Nephron (organoid): ENCODE measurements at regions not wholly inside any gene's neighbourhood (a gene's known extent, or its start where the extent isn't known, plus 50 kb on each side); places are given as distances from the start of the nearest gene placed in this dataset.

Source experiments
- H3K27ac Mint-ChIP-seq, 3 experiments: 2 replicates each; pipeline ENCODE4 v1.8.0; 2020; ENCODE audit warnings: mixed read lengths in 3 of 3, mild to moderate bottlenecking in 2 of 3, moderate library complexity in 1 of 3
- H3K27me3 Mint-ChIP-seq: 2 replicates; pipeline ENCODE4 v1.8.0; 2021; ENCODE audit warnings: low read depth, mild to moderate bottlenecking, moderate library complexity, mixed read lengths
- H3K36me3 Mint-ChIP-seq: 2 replicates; pipeline ENCODE4 v1.8.0; 2020; ENCODE audit warnings: low read depth, mixed read lengths
- H3K4me1 Mint-ChIP-seq: 2 replicates; pipeline ENCODE4 v1.8.0; 2020; ENCODE audit warnings: mixed read lengths
- H3K4me3 Mint-ChIP-seq, 3 experiments: 2 replicates each; pipeline ENCODE4 v1.8.0; 2020; ENCODE audit warnings: mild to moderate bottlenecking in 3 of 3, mixed read lengths in 3 of 3, moderate library complexity in 2 of 3
- H3K9me3 Mint-ChIP-seq: 2 replicates; pipeline ENCODE4 v1.8.0; 2020; ENCODE audit warnings: mixed read lengths
- CTCF ChIP-seq, 3 experiments: fragments of 200-600 bp; sonication (generic); IDR thresholded peaks; one replicate each; pipeline ENCODE4 v1.5.0; 2021; ENCODE audit warnings: antibody characterized with exemption in 3 of 3; ENCODE audit not compliant: unreplicated experiment in 3 of 3

GRCh38 chr7:156131881-156132280 is 319.6 kb upstream of the SHH start:
- Mint-ChIP-seq H3K27me3 (peaks cover 17% of the 10 kb centered on the region), H3K4me1 (no peaks in the 10 kb centered on the region), H3K36me3 (no peaks in the 10 kb centered on the region), H3K4me3 (no peak overlapping the region), H3K9me3 (peaks cover 9% of the 10 kb centered on the region), H3K27ac (no peak overlapping the region)
- TF ChIP-seq CTCF (IDR thresholded peaks at IDR 0.05; ENCODE audit: unreplicated experiment in 3 of 3), result no peak

DNA sequence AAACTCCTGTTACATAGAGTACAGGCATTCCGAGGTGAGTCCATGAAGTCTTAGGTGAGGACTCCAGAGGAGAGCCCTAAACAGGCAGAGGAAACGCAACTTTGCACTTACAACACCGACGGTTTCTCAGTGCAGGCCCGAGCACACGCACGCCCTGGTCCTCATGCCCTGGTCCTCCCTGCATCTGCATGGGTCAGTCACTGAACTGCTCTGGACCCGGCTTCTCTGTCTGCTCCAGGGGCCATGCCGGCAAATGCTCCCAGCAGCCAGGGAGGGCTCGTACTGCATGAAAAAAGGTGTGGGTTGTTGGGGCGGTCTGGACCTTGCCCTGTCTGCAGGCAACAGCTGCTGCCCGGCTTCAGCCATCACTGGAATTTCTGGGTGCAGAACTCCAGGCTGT is 317.3 kb upstream of the SHH start:
- no peak for TF ChIP-seq CTCF (IDR thresholded peaks at IDR 0.05; ENCODE audit: unreplicated experiment in 3 of 3)
- H3K27me3 Mint-ChIP-seq, result peaks cover 16% of the 10 kb centered on the region
- H3K4me1 Mint-ChIP-seq, result no peaks in the 10 kb centered on the region
- peaks cover 4% of the 10 kb centered on the region for H3K9me3 Mint-ChIP-seq
- no peaks in the 10 kb centered on the region for H3K36me3 Mint-ChIP-seq
- H3K4me3 Mint-ChIP-seq, result no peak overlapping the region
- no peak overlapping the region for H3K27ac Mint-ChIP-seq

GRCh38 chr7:156128496-156128895 is 316.2 kb upstream of the SHH start:
- no peak for TF ChIP-seq CTCF (IDR thresholded peaks at IDR 0.05; ENCODE audit: unreplicated experiment in 3 of 3)
- no peaks in the 10 kb centered on the region for H3K36me3 Mint-ChIP-seq
- H3K9me3 Mint-ChIP-seq, result peaks cover 3% of the 10 kb centered on the region
- H3K27ac Mint-ChIP-seq, result no peak overlapping the region
- peaks cover 16% of the 10 kb centered on the region for H3K27me3 Mint-ChIP-seq
- H3K4me3 Mint-ChIP-seq, result no peak overlapping the region
- no peaks in the 10 kb centered on the region for H3K4me1 Mint-ChIP-seq

- H3K27me3 Mint-ChIP-seq, result peaks cover 14% of the 10 kb centered on the region
- no peaks in the 10 kb centered on the region for H3K4me1 Mint-ChIP-seq
- H3K27ac Mint-ChIP-seq, result no peak overlapping the region
- no peak overlapping the region for H3K4me3 Mint-ChIP-seq
- peaks cover 3% of the 10 kb centered on the region for H3K9me3 Mint-ChIP-seq
- H3K36me3 Mint-ChIP-seq, result no peaks in the 10 kb centered on the region
- no peak for TF ChIP-seq CTCF (IDR thresholded peaks at IDR 0.05; ENCODE audit: unreplicated experiment in 3 of 3)
These were observed 315.2 kb upstream of the SHH start for GRCh38 chr7:156127166-156128134.

- Mint-ChIP-seq H3K27ac (no peak overlapping the region), H3K36me3 (no peaks in the 10 kb centered on the region), H3K9me3 (no peaks in the 10 kb centered on the region), H3K27me3 (peaks cover 15% of the 10 kb centered on the region), H3K4me1 (no peaks in the 10 kb centered on the region), H3K4me3 (no peak overlapping the region)
- no peak for TF ChIP-seq CTCF (IDR thresholded peaks at IDR 0.05; ENCODE audit: unreplicated experiment in 3 of 3)
These were observed 313.8 kb upstream of the SHH start for GRCh38 chr7:156125841-156126730.
